ENCODE measurements at regions not wholly inside any gene's neighbourhood (a gene's known extent, or its start where the extent isn't known, plus 50 kb on each side); places are given as distances from the start of the nearest gene placed in this dataset.

DNA sequence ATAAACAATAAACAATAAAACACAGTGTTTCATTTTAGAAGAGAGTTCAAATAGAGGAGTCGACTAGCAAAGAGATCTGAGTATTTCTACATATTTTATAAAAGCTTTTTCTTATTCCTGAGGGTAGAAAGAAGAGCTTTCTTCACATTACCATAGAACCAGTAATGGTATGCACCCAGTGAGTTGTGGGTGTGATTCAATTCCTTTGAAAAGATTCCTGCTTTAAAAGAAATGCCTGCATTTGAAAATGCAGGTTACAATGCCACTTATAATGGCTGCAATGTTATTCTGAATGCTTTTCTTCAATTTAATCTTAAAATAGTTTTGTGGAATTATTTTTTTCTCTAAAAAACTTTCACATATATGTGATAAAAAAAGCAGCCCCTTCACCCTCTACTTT is 178.1 kb downstream of the CDC14C start:
- TF ChIP-seq, protein P1, sequence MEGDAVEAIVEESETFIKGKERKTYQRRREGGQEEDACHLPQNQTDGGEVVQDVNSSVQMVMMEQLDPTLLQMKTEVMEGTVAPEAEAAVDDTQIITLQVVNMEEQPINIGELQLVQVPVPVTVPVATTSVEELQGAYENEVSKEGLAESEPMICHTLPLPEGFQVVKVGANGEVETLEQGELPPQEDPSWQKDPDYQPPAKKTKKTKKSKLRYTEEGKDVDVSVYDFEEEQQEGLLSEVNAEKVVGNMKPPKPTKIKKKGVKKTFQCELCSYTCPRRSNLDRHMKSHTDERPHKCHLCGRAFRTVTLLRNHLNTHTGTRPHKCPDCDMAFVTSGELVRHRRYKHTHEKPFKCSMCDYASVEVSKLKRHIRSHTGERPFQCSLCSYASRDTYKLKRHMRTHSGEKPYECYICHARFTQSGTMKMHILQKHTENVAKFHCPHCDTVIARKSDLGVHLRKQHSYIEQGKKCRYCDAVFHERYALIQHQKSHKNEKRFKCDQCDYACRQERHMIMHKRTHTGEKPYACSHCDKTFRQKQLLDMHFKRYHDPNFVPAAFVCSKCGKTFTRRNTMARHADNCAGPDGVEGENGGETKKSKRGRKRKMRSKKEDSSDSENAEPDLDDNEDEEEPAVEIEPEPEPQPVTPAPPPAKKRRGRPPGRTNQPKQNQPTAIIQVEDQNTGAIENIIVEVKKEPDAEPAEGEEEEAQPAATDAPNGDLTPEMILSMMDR (IDR thresholded peaks at IDR 0.05) = no peak
- TF ChIP-seq POLR2A (IDR thresholded peaks at IDR 0.05) = no peak

Measured in heart left ventricle (tissue), 13 donors.